Upper lobe of left lung (tissue), 4 donors: ENCODE measurements at regions not wholly inside any gene's neighbourhood (a gene's known extent, or its start where the extent isn't known, plus 50 kb on each side); places are given as distances from the start of the nearest gene placed in this dataset.

Source experiments
- CTCF ChIP-seq, 6 experiments: fragments of 450-650 bp in 4 of 6; fragments of 200-600 bp in 2 of 6; sonication (generic) in 2 of 6; IDR thresholded peaks; one replicate each; pipeline ENCODE4 v1.5.1; 2016 to 2019; ENCODE audit warnings: antibody characterized with exemption in 6 of 6
- POLR2AphosphoS5 ChIP-seq, 2 donors: sonication (generic); formaldehyde crosslinking; IDR thresholded peaks; one replicate each; pipeline ENCODE4 v1.5.1; 2017; ENCODE audit warnings: antibody characterized with exemption in 2 of 2

DNA sequence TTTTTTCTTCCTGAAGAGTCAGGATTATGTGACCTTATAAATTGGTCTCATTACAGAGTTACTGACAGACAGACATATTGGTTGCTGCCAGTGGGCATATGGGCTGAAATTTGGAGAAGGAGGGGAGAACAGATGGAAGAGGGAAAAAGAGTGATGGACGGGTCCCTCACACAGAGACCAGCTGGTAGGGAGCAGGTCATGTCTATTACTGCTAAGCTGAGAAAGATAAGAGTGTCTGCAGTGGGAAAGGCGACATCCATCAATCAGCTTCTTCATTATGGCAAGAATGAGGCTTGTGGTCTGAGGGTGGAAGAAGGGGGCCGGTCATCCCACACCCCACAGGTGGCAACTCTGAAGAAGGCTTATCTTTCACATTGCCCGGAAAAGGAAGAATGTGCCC, 353.8 kb upstream of the RSPO3 start:
- TF ChIP-seq CTCF (IDR thresholded peaks at IDR 0.05), result no peak
- TF ChIP-seq POLR2AphosphoS5 (IDR thresholded peaks at IDR 0.05), result no peak
